HepG2 (cell line): ENCODE measurements at regions not wholly inside any gene's neighbourhood (a gene's known extent, or its start where the extent isn't known, plus 50 kb on each side); places are given as distances from the start of the nearest gene placed in this dataset.

Source experiments
- ATAC-seq: fragments of 200-7000 bp; cut with Tn5 transposase; 3 replicates; pipeline ENCODE4 v1.9.1; 2020; ENCODE audit warnings: mild to moderate bottlenecking, moderate library complexity
- BruUV-seq: library from RNA; stranded (reverse); fragments of 400-500 nt; replicated peaks from 2 replicates; lab custom pipeline; 2021; lab: Mats Ljungman, UMichigan
- CTCF ChIA-PET: fragments of 300-600 bp; formaldehyde crosslinking; extraction: SDS; loops from one replicate; lab custom pipeline; 2021; ENCODE audit warnings: low total read pairs, inconsistent platforms, low intra/inter-chr PET ratio; lab: Yijun Ruan, JAX
- POLR2A ChIA-PET: fragments of 350-600 bp; sonication (Branson Sonifier 250); formaldehyde crosslinking; loops from one replicate; lab custom pipeline; 2020; ENCODE audit warnings: antibody characterized with exemption, inconsistent platforms; lab: Yijun Ruan, JAX
- DNase-seq: peaks from one replicate; pipeline ENCODE4 v3.0.0-alpha.2; 2015; ENCODE audit warnings: low spot score
- FAIRE-seq: peaks from 3 replicates; lab custom pipeline; 2011; peaks lifted over from hg19 to GRCh38; lab: Jason Lieb, UNC
- H2AFZ ChIP-seq: one replicate; pipeline ENCODE4 v1.6.1; 2011; ENCODE audit warnings: low read length, inconsistent platforms
- H3K27ac ChIP-seq: fragments of 300-600 bp; 3 replicates; pipeline ENCODE4 v1.8.0; 2011; ENCODE audit warnings: mixed run types, mild to moderate bottlenecking, mixed read lengths, low read length, inconsistent platforms; ENCODE audit not compliant: insufficient read depth; ENCODE audit errors: extremely low read length
- H3K27me3 ChIP-seq, 2 experiments: fragments of 200-600 bp in 1 of 2; 2 replicates in 1 of 2; 3 replicates in 1 of 2; pipeline versions ENCODE4 v1.6.0 to v1.8.0; 2011; ENCODE audit warnings: low read length in 2 of 2, mild to moderate bottlenecking in 2 of 2, moderate library complexity in 2 of 2, inconsistent platforms in 1 of 2; ENCODE audit not compliant: insufficient read depth in 2 of 2, control insufficient read depth in 1 of 2
- H3K36me3 ChIP-seq, 2 experiments: fragments of 200-600 bp in 1 of 2; replicated peaks in 1 of 2; 2 replicates in 1 of 2; 3 replicates in 1 of 2; pipeline versions ENCODE4 v1.5.1 to v1.8.0; 2011; ENCODE audit warnings: low read length in 2 of 2, inconsistent platforms in 1 of 2; ENCODE audit not compliant: insufficient read depth in 2 of 2, control insufficient read depth in 1 of 2
- H3K4me1 ChIP-seq: 2 replicates; pipeline ENCODE4 v1.5.1; 2012; ENCODE audit warnings: low read length, inconsistent platforms; ENCODE audit not compliant: insufficient read depth
- H3K4me2 ChIP-seq: 2 replicates; pipeline ENCODE4 v1.6.0; 2011; ENCODE audit warnings: low read depth, low read length, inconsistent platforms
- H3K4me3 ChIP-seq, 3 experiments: fragments of 200-600 bp in 1 of 3; sonication (generic), shearing (Covaris generic) in 1 of 3; replicated peaks in 1 of 3; 2 replicates each; pipeline ENCODE4 v1.5.1; 2011 to 2016; ENCODE audit warnings: low read length in 3 of 3, inconsistent platforms in 2 of 3, low read depth in 2 of 3, mild to moderate bottlenecking in 2 of 3, control low read depth in 1 of 3, mixed read lengths in 1 of 3; ENCODE audit not compliant: insufficient read depth in 1 of 3
- H3K79me2 ChIP-seq: one replicate; pipeline ENCODE4 v1.6.1; 2011; ENCODE audit warnings: low read length, inconsistent platforms; ENCODE audit not compliant: insufficient read depth
- H3K9ac ChIP-seq: 2 replicates; pipeline ENCODE4 v1.6.0; 2011; ENCODE audit warnings: mild to moderate bottlenecking, low read depth, low read length, inconsistent platforms; ENCODE audit not compliant: insufficient read depth
- H3K9me3 ChIP-seq: 2 replicates; pipeline ENCODE4 v1.5.1; 2012; ENCODE audit warnings: mild to moderate bottlenecking, low read length
- H4K20me1 ChIP-seq: 2 replicates; pipeline ENCODE4 v1.6.0; 2011; ENCODE audit warnings: inconsistent platforms, mild to moderate bottlenecking, low read length, moderate library complexity; ENCODE audit not compliant: insufficient read depth
- CCDC6 ChIP-seq: sonication (generic); formaldehyde crosslinking; IDR thresholded peaks from 2 replicates; pipeline ENCODE4 v1.8.1; 2022; ENCODE audit warnings: mild to moderate bottlenecking, missing genetic modification reagents, moderate library complexity
- ELF1 ChIP-seq: sonication (generic); formaldehyde crosslinking; IDR thresholded peaks from 2 replicates; pipeline ENCODE4 v1.4.0; 2020; ENCODE audit warnings: missing genetic modification reagents
- HNRNPLL ChIP-seq: fragments of 200-400 bp; formaldehyde crosslinking; IDR thresholded peaks from 2 replicates; pipeline ENCODE4 v1.6.1; 2017; ENCODE audit warnings: mild to moderate bottlenecking, low read depth, low read length; ENCODE audit not compliant: poor library complexity, severe bottlenecking
- MIER3 ChIP-seq: IDR thresholded peaks from 2 replicates; pipeline ENCODE4 v1.6.1; 2016; ENCODE audit warnings: missing compliant biosample characterization, borderline replicate concordance
- PRPF4 ChIP-seq: fragments of 200-400 bp; formaldehyde crosslinking; IDR thresholded peaks from 2 replicates; pipeline ENCODE4 v1.6.1; 2016; ENCODE audit warnings: low read length, low read depth; ENCODE audit not compliant: poor library complexity, severe bottlenecking
- SMC3 ChIP-seq: IDR thresholded peaks from 2 replicates; pipeline ENCODE4 v1.6.1; 2011; ENCODE audit warnings: low read length, improper control_type of control experiment
- SNAI1 ChIP-seq: sonication (generic); formaldehyde crosslinking; IDR thresholded peaks from 2 replicates; pipeline ENCODE4 v1.5.0; 2020; ENCODE audit warnings: mild to moderate bottlenecking, missing genetic modification reagents, borderline replicate concordance
- TRIM22 ChIP-seq: fragments of 450-650 bp; IDR thresholded peaks from 2 replicates; pipeline ENCODE4 v1.6.1; 2017
- WIZ ChIP-seq: sonication (generic); formaldehyde crosslinking; IDR thresholded peaks from 2 replicates; pipeline ENCODE4 v1.5.1; 2020; ENCODE audit warnings: mild to moderate bottlenecking, missing genetic modification reagents
- ZNF292 ChIP-seq: sonication (generic); formaldehyde crosslinking; IDR thresholded peaks from 2 replicates; pipeline ENCODE4 v1.8.1; 2022; ENCODE audit warnings: mild to moderate bottlenecking, low read depth, missing genetic modification reagents, borderline replicate concordance
- ZNF598 ChIP-seq: sonication (generic); formaldehyde crosslinking; IDR thresholded peaks from 2 replicates; pipeline ENCODE4 v1.5.1; 2020; ENCODE audit warnings: mild to moderate bottlenecking, missing genetic modification reagents, borderline replicate concordance
- ZNF678 ChIP-seq: sonication (generic); formaldehyde crosslinking; IDR thresholded peaks from 2 replicates; pipeline ENCODE4 v1.4.0; 2020; ENCODE audit warnings: mild to moderate bottlenecking, missing genetic modification reagents
- ZNF724P ChIP-seq: sonication (generic); formaldehyde crosslinking; IDR thresholded peaks from 2 replicates; pipeline ENCODE4 v1.8.0; 2022; ENCODE audit warnings: missing genetic modification reagents, borderline replicate concordance
- ZNF780A ChIP-seq: sonication (generic); formaldehyde crosslinking; IDR thresholded peaks from 2 replicates; pipeline ENCODE4 v1.8.0; 2022; ENCODE audit warnings: mild to moderate bottlenecking, missing genetic modification reagents, moderate library complexity
- ZSCAN21 ChIP-seq: sonication (generic); formaldehyde crosslinking; IDR thresholded peaks from 2 replicates; pipeline ENCODE4 v1.8.0; 2022; ENCODE audit warnings: mild to moderate bottlenecking, missing genetic modification reagents, moderate library complexity, borderline replicate concordance
- ZXDC ChIP-seq: sonication (generic); formaldehyde crosslinking; IDR thresholded peaks from 2 replicates; pipeline ENCODE4 v1.5.0; 2020; ENCODE audit warnings: mild to moderate bottlenecking, missing genetic modification reagents
- WGBS: methylation state at CpG from one replicate; pipeline ENCODE4 v1.1.6; 2017; ENCODE audit warnings: low lambda C conversion rate; 5-methylcytosine and 5-hydroxymethylcytosine counted together
- in situ Hi-C: cut with HindIII; loops from 2 replicates; pipeline ENCODE4 v1.10.0; 2017; ENCODE audit warnings: low pct_unique_long_range_greater_than_20kb; ENCODE audit not compliant: extremely low pct_ligation_motif_present
- intact Hi-C: fragments of 100-400 bp; cut with micrococcal nuclease; formaldehyde crosslinking; loops from one replicate; pipeline ENCODE4 v1.10.0; 2022; ENCODE audit not compliant: unreplicated experiment

GRCh38 chr14:27002179-27002578 lies 404.3 kb upstream of the NOVA1 start (continued):
- no peak for TF ChIP-seq MIER3 (CRISPR knock-in tag)
- TF ChIP-seq, all 625 proteins: peak for 0

- CTCF ChIA-PET = no interaction called here
- in situ Hi-C loops = no loop called here
Observed at GRCh38 chr14:27006570-27006969, 408.7 kb upstream of the NOVA1 start.

More at GRCh38 chr14:27006570-27006969, 408.7 kb upstream of the NOVA1 start:
- no peak for DNase-seq
- POLR2A ChIA-PET = no interaction called here
- BruUV-seq = no TSS peak
- H3K9me3 ChIP-seq = peaks cover 95% of the 10 kb centered on the region
- no peak overlapping the region for H3K27ac ChIP-seq
- H3K4me1 ChIP-seq = no peaks in the 10 kb centered on the region
- ATAC-seq = no peak
- no peaks in the 10 kb centered on the region for H4K20me1 ChIP-seq
- H3K4me2 ChIP-seq = no peak overlapping the region
- no peaks in the 10 kb centered on the region for H3K36me3 ChIP-seq
- TF ChIP-seq ELF1 (CRISPR knock-in tag) (no peak), SNAI1 (CRISPR knock-in tag) (no peak), WIZ (no peak), ZNF724P (CRISPR knock-in tag) (no peak), ZNF678 (no peak), SMC3 (no peak), ZNF780A (no peak), ZNF598 (CRISPR knock-in tag) (no peak), HNRNPLL (no peak), ZXDC (CRISPR knock-in tag) (no peak), TRIM22 (no peak), ZNF292 (no peak), ZSCAN21 (CRISPR knock-in tag) (no peak), CCDC6 (no peak), PRPF4 (no peak)
- no peak overlapping the region for H3K9ac ChIP-seq
- no peak for FAIRE-seq
- no peaks in the 10 kb centered on the region for H3K27me3 ChIP-seq
- H3K79me2 ChIP-seq = no peaks in the 10 kb centered on the region
- no peak overlapping the region for H2AFZ ChIP-seq
- no peak overlapping the region for H3K4me3 ChIP-seq
- intact Hi-C loops = no loop called here
- WGBS = 27% methylated on average over 1 of the region's 1 CpG
